ENCODE measurements at regions not wholly inside any gene's neighbourhood (a gene's known extent, or its start where the extent isn't known, plus 50 kb on each side); places are given as distances from the start of the nearest gene placed in this dataset.
"Not testable (repeated sequence)": the region's sequence is repeated elsewhere in the genome, so short reads cannot be mapped to it uniquely, and the experiment has no call there.

DNA sequence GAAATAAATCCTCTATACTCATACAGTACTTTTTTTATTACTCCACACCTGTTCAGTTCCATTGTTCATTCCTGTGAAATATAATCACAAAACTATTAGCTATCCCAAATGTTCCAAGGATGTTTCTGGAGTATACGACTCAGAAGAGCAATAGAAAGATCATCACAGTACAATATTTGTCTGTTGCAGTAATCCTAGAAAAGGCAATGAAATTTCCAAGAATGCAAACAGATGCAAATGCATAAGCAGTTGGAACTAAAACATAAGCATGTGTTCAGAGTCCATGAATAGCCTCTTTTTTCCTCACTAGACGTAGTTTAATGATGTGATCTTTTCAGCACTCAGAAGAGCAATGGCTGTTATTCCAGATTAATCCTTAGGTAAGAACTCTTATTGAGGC, 55.2 kb downstream of the RTL3 start:
- DNase-seq (ENCODE audit: low read depth in 2 of 2), result no peak

DNA sequence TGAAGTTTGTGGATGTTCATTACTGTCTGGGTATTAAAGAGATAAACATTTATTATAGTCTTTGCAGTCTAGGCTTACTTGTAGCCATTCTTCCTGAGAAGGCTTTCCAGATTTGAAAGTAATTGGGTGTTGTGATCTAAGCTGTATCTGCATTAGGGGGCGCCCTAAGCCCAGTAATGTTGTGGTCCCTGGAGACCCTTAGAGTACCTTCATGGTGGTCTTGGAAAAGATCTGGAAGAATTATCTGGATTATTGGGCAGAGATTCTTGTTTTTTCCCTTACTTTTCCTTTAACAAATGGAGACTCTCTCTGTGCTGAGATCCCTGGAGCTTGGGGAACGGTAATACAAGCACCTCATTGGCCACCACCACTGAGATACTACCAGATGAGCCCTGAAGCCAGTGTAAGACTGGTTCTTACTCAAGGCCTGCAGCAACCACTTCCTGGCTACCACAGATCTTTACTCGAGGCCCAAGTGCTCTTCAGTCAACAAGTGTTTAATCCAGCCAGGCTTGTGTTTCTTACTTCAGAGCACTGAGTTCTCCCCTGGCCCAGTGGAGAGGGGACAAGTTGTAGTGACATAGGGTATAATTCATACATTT, 63.1 kb downstream of the RTL3 start:
- DNase-seq (ENCODE audit: low read depth in 2 of 2), result no peak

DNA sequence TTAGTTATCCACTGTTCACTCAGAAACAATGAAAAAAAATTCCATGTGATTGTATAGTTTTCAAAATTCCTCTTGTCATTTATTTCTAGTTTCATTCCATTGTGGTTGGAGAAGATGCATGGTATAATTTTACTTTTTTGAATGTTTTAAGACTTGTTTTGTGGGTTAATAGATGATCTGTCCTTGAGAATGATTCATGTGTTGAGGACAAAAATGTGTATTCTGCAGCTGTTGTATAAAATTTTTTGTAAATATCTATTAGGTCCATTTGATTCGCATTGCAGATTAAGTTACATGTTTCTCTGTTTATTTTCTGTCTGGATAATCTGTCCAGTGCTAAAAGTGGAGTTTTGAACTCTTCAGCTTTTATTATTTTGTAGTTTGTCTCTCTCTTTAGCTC, 65.4 kb downstream of the RTL3 start:
- no peak for DNase-seq (ENCODE audit: low read depth in 2 of 2)

DNA sequence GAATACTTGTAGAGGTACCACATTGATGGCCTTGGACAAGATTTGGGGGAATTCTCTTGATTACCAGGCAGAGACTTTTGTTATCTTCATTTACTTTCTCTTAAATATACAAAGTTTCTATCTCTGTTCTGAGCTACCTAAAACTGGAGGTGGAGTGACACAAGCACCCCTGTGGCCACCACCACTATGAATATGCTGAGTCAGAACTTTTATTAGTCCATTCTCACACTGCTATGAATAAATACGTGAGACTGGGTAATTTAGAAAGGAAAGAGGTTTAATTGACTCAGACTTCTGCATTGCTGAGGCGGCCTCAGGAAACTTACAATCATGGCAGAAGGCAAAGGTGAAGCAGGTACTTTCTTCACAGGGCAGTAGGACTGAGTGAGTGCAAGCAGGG, 67.1 kb downstream of the RTL3 start:
- DNase-seq (ENCODE audit: low read depth in 2 of 2), result no peak

DNA sequence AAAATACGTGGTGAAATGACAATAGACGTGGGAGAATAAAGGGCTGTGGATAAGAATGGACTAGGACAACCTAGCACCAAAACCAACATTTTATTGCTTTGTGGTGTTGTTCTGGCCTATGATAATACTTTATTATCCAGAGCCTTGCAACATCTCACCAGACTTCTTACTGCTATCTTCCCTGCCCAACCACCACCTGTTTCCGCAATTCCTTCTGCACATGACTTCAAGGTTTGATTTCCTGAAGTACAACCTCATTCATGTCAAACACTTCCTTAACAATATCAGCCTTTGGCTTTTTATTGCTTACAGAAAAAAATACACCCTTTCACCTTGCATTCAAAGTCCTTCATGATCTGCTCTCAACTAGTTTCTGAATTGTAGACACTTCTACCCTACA, 84.8 kb downstream of the RTL3 start:
- no peak for DNase-seq (ENCODE audit: low read depth in 2 of 2)

DNA sequence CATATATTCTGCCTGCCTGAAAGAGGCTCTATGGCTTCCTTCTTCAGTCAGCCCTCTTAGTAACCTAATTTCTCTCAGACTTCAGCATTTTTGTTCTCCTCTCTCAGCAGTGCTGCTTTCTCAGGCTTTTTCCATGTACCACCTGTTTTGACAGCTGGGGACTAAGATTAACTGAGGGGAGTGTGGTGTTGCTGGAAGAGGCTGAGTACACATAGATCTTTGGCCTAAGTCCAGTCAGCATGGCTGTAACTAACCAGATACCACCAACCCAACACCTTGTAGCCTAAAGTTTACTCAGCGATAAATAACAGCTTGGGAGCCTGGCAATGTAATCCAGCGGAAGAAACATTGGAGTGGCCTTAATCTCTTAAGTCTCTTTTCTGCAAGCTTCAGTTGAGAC, 85.5 kb downstream of the RTL3 start:
- DNase-seq (ENCODE audit: low read depth in 2 of 2), result no peak

DNA sequence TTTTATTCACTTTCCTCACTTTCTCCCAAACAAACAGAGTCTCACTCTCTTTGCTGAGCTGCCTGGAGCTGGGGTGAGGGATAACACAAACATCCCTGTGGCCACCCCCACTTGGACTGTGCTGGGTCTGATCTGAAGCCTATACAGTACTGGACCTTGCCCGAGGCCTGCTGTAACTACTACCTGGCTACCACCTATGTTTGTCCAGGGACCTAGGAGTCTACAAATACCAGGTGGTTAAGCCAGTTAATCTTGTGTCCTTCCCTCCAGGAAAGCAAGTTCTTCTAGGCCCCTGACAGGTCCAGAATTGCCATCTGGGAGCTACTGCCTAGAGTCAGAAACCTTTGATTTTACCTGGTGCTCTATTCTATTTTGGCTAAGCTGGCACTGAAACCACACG, 87.3 kb downstream of the RTL3 start:
- no peak for DNase-seq (ENCODE audit: low read depth in 2 of 2)

DNA sequence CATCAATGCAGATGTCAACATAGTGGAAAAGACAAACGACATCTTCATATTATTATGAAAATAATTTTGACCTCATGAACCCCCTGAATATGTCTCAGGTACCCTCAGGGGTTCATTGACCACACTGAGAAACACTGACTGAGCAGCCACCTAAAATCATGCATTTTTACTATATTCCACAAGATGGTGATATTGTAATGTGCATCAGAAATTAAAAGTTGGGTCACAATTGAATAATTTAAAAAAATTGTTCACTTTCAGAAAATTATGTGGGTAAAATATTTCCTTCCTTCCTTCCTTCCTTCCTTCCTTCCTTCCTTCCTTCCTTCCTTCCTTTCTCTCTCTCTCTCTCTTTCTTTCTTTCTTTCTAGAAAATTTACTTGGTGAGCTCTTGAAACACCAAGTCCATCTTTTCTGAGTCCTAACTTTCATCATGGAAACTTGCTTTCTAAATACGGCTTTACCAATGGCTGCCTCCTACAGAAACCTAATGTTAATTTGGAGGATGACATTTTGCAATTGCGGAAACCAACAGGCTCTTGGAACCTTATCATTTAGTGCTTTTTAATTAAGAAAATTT, 103.6 kb downstream of the RTL3 start:
- DNase-seq (ENCODE audit: low read depth in 2 of 2), result no peak

DNA sequence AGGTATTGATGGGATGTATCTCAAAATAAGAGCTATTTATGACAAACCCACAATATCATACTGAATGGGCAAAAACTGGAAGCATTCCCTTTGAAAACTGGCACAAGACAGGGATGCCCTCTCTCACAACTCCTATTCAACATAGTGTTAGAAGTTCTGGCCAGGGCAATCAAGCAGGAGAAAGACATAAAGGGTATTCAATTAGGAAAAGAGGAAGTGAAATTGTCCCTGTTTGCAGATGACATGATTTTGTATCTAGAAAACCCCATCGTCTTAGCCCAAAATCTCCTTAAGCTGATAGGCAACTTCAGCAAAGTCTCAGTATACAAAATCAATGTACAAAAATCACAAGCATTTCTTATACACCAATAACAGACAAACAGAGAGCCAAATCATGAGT, 106.5 kb downstream of the RTL3 start:
- not testable (repeated sequence) for DNase-seq (ENCODE audit: low read depth in 2 of 2)

DNA sequence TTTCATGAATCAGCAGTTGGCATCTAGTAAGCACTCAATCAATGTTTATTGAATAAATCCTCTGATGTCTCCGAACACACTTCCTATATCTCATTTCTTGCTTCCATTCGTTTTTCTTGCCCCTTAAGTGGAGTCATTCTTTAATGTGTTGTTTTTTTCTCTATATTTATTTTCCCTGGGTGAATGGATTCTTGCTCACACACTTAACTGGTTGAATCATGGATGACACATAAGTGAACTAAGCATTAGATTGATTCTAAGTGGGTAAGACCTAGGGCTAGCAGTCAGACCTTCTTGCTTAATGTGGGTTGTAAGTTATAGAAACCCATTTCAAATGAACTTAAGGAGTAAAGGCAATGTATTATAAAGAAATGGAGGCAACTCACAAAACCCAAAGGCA, 111.1 kb downstream of the RTL3 start:
- DNase-seq (ENCODE audit: low read depth in 2 of 2), result no peak

DNA sequence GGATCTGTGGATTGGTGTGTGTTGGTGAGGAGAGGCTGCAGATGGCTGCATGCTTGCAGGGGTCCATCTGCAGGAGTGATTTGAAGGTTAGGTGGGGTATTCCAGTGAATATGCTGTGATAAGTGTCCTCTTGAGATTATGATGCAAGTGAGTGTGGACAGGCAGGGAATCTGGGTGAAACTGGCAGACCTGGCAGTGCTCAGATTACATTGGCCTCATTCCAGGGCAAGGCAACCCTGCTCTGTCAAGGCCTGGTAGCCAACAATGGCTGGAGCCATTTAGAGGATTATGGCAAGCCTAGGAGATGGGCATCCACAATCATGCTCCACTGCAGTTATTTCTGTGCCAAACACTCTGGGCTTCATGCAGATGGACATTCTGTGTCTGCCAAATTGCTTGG, 113.9 kb downstream of the RTL3 start:
- no peak for DNase-seq (ENCODE audit: low read depth in 2 of 2)

DNA sequence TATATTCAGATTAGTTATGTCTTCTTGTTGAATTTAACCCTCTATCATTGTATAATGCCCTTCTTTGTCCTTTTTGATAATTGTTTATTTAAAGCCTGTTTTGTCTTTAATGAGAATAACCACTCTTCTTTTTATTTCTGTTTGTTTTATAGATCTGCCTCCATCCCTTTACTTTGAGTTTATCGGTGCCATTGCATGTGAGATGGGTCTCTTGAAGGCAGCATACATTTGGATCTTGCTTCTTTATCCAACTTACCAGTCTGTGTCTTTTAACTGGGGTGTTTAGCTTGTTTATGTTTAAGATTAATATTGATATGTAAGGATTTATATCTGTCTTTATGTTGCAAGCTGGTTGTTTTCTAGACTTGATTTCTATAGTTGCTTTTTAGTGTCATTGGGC, 115.8 kb downstream of the RTL3 start:
- DNase-seq (ENCODE audit: low read depth in 2 of 2), result no peak

DNA sequence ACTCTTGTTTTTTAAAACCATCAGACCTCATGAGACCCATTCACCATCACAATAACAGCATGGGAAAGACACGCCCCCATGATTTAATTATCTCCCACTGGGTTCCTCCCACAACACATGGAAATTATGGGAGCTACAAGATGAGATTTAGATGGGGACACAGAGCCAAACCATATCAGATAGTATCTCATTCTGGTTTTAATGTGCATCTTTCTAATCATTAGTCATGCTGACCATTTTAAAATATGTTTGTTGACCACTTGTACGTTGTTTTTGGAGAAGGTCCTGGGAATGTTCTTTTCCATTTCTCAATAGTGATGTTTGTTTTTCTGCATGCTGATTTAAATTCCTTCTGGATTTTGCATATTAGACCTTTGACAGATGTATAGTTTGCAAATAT, 119.0 kb downstream of the RTL3 start:
- DNase-seq (ENCODE audit: low read depth in 2 of 2), result no peak

DNA sequence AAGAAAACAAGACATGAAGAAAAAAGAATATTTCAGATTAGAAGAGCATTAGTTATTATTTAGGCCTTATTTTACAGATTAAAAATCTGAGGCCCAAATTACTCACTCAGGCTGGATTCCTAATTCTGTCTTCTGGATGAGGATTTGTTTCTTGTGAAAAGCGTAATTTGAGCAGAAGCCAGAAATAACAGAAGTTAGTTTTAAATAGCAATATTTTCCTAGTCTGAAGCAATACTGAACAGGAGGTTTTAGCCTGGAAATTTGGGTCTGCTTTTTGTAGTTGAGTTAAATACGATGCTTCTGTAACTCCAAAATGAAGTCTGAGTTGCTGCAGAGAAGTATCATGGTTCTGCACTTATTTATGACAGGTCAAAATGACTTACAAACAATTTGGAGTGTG, 124.9 kb downstream of the RTL3 start:
- DNase-seq (ENCODE audit: low read depth in 2 of 2), result no peak

DNA sequence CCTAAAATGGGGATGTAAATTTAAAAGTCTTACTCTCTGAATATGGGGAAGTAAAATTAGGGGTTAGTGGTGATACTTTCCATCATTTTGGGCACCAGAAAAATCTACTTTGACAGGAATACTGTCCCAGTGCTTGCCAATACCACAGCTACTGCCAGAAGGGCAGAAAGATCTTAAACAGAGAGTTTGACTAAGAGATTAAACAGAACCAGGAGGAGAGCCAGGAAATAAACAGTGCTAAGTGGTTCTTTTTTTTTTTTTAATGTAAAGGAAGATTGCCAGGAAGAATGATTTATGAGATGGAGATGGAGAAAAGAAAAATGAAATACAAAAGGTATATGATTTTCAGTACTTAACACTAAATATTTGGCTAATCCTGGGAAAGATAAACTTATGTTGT, 126.8 kb downstream of the RTL3 start:
- DNase-seq (ENCODE audit: low read depth in 2 of 2), result no peak

DNA sequence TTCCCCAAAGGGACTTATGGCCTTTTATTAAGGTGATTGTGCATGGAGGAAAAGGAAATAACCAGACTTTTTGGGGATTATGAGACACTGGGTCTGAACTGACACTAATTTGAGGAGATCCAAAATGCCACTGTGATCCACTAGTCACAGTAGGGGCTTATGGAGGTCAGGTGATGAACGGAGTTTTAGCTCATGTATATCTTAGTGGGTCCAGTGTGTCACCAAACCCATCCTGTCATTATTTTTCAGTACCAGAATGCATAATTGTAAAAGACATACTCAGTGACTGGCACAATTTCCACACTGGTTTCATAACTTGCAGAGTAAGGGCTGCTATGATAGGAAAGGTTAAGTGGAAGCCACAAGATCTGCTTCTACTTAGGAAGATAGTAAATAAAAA, 131.3 kb downstream of the RTL3 start:
- DNase-seq (ENCODE audit: low read depth in 2 of 2), result no peak

DNA sequence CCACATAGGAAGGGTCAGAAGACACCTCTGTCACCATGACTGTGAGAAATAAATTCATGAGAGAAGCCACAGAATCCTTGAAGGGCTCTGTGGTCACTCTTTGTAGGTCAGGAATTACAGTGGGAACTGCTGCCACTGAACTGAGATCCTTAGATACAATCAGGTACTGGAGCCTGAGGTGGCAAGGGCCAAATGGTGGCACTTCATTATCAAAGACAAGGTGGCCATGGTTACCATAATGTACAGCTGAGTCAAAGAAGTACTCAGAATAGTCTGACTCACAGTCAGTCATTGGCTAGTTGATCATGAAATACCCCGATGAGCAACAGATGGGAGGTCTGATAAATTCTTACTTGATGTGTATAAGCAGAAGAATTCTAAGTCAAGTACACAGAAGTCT, 131.9 kb downstream of the RTL3 start:
- peak; percentile 1 to 9 for DNase-seq (ENCODE audit: low read depth in 2 of 2)

DNA sequence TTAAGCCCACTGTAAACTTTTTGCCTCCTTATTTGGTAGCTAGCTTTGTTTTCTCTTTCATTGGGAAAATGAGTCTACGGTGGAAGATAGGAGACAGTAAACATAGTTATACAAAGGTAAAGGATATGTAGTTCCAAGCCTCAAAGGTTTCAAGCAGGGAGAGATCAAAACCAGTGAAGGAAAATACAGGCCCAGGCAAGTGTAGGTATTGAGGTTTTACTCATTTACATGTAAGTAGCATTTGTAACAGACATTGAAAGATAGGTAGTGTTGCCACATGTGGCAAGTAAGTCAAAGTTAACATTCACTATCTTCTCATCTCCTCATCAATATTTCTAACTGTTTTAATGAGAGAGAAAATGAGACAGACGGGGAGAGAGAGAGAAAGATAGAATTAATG, 136.5 kb downstream of the RTL3 start:
- no peak for DNase-seq (ENCODE audit: low read depth in 2 of 2)

DNA sequence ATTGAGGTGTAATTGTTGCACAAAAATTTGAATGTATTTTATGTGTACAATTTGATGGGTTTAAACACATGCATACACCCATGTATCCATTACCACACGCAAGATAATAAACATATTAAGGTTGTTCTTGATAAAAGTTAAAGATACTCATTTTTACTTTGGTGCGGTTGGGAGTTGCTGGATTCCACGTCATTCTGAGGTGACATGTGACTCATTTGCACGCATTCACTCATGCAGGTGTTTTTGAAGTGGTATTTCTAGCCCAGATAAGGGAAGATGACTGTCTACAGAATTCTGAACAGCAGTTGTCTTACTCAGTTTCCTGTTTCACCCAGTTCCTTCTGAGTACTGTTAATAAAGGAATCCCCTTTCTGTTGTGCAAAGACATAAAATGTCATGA, 142.0 kb downstream of the RTL3 start:
- DNase-seq (ENCODE audit: low read depth in 2 of 2), result peak; percentile 22 to 45

DNA sequence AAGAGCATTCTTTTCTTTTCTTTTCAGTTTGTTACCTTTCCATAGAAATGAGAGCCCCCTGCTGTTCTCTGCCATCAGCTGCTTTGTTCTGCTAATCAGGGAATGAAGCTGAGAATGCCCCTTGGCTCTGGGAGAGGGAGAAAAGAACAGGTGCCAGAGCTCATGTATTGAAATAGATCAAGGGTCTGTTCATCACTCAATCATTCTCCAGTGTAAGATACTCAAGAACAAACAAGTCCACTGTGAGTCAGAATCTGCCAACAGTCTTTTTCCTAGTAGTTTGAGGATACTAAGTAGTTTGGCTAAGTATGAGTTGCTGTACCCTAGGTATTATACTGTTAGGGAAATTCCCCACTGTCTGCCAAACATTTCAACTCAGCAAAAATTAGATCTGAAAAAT, 144.3 kb downstream of the RTL3 start:
- no peak for DNase-seq (ENCODE audit: low read depth in 2 of 2)

DNA sequence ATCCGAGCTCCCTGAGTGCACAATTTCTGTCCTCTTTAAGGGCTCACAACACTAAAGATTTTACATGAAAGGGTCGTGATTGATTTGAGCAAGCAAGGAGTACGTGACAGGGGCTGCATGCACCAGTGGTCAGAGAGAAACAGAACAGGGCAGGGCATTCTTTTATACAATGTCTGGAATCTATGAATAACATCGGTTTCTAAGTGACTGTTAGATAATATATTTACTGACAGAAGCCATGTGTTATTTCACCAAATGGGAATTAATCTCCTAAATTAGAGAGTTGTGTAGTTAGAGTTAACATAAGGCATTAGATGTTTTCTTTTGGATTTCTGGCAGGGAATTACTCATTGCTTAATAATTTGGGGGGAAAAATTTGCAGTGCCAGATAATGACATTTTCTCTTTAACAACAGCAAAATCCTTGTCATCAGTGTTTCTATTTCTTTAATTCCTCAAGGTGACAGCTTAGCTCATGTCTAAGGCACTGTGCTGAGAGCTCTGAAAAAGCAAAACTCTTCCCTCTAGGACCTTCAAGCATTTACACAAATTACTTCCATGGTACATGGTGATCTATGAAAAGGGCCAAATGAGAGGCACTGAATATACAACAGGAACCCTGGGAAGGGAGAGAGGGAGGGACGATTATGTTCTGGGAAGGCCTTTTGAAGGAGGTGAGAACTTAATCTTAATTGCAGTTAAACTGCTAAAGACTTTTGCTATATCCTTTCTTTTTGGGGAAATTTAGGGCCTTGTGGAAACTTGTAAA, 145.0 kb downstream of the RTL3 start:
- DNase-seq (ENCODE audit: low read depth in 2 of 2), result no peak

DNA sequence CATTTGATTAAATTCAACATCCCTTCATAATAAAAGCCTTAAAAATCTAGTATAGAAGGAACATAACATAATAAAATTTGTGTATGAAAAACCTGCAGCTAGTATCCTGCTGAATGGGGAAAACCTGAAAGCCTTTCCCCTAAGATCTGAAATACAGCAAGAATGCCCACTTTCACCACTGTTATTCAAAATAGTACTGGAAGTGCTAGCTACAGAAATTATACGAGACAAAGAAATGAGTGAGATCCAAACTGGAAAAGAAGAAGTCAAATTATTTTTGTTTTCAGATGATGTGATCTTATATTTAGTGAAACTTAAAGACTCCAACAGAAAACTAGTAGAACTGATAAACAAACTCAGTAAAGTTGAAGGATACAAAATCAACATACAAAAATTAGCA, 152.9 kb downstream of the RTL3 start:
- DNase-seq (ENCODE audit: low read depth in 2 of 2), result no peak

DNA sequence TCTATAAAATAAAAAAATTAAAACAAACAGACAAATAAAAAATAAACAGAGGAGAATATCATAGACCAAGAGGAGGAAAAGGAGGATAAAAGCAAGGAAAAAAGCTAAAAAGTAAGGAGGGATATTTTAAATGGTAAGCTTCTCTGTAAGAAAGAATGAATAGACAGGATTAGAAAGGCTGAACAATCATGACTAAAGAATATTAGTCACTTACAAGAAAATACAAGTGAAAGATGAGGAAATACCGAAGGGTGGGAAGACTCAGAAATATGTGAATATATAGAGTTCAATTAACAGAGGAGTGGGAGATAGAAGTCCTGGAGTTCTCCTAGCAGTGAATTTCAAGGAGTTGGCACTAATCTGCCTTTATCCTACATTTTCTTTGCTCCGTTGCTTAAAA, 162.6 kb downstream of the RTL3 start:
- DNase-seq (ENCODE audit: low read depth in 2 of 2), result no peak

DNA sequence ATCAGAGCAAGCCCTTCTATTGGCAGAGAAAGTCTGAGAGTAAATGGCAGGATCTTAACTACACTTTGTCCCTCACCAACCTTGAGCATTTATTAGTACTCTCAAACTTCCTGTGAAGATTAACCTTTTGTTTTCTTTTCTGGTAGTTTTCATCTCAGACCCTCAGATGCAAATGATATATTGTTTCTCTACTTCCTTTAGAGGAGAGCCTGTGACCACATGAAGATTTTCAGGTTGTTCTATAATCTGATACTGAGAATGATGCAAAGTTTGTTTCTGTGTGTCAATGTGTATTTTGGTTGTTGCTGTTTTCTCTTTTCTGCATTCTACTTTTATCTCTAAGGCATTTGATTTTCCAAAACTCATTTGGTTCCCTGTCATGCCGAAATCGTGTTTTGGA, 165.8 kb upstream of the CYSLTR1 start:
- no peak for DNase-seq (ENCODE audit: low read depth in 2 of 2)
